Osteoblast (primary cell): ENCODE measurements at regions not wholly inside any gene's neighbourhood (a gene's known extent, or its start where the extent isn't known, plus 50 kb on each side); places are given as distances from the start of the nearest gene placed in this dataset.

Experiments
- DNase-seq: peaks from one replicate; pipeline ENCODE4 v3.0.0; 2011; ENCODE audit warnings: low spot score, mixed read lengths; ENCODE audit not compliant: insufficient read length; ENCODE audit errors: missing footprints
- H2AFZ ChIP-seq: 2 replicates; pipeline ENCODE4 v1.6.0; 2011; ENCODE audit warnings: mild to moderate bottlenecking, low read length
- H3K27ac ChIP-seq: 2 replicates; pipeline ENCODE4 v1.5.1; 2011; ENCODE audit warnings: mild to moderate bottlenecking, low read depth, low read length, moderate library complexity
- H3K27me3 ChIP-seq: 2 replicates; pipeline ENCODE4 v1.6.0; 2012; ENCODE audit warnings: mild to moderate bottlenecking, control low read depth, inconsistent platforms, low read length, moderate library complexity; ENCODE audit not compliant: insufficient read depth
- H3K36me3 ChIP-seq: 2 replicates; pipeline ENCODE4 v1.5.1; 2011; ENCODE audit warnings: mild to moderate bottlenecking, low read length, control low read depth, moderate library complexity; ENCODE audit not compliant: insufficient read depth
- H3K4me1 ChIP-seq: 2 replicates; pipeline ENCODE4 v1.5.1; 2011; ENCODE audit warnings: mild to moderate bottlenecking, low read length, control low read depth, moderate library complexity; ENCODE audit not compliant: insufficient read depth
- H3K4me2 ChIP-seq: 2 replicates; pipeline ENCODE4 v1.6.0; 2011; ENCODE audit warnings: mild to moderate bottlenecking, low read length; ENCODE audit not compliant: insufficient read depth
- H3K4me3 ChIP-seq: fragments of 200-600 bp; sonication (generic); 3 replicates; pipeline ENCODE4 v1.5.1; 2012; ENCODE audit warnings: mild to moderate bottlenecking, low read length, inconsistent platforms; ENCODE audit not compliant: insufficient read depth
- H3K79me2 ChIP-seq: 2 replicates; pipeline ENCODE4 v1.6.0; 2012; ENCODE audit warnings: mild to moderate bottlenecking, low read length, control low read depth, inconsistent platforms; ENCODE audit not compliant: insufficient read depth
- H3K9me3 ChIP-seq: 2 replicates; pipeline ENCODE4 v1.5.1; 2011; ENCODE audit warnings: low read depth, low read length, control low read depth
- H4K20me1 ChIP-seq: 2 replicates; pipeline ENCODE4 v1.6.0; 2012; ENCODE audit warnings: mild to moderate bottlenecking, low read length, control low read depth; ENCODE audit not compliant: insufficient read depth
- TF ChIP-seq, protein P1 (sequence below): IDR thresholded peaks from 2 replicates; pipeline ENCODE4 v1.5.1; 2011; ENCODE audit warnings: mild to moderate bottlenecking, low read depth, low read length, moderate library complexity; ENCODE audit errors: extremely low read depth

DNA sequence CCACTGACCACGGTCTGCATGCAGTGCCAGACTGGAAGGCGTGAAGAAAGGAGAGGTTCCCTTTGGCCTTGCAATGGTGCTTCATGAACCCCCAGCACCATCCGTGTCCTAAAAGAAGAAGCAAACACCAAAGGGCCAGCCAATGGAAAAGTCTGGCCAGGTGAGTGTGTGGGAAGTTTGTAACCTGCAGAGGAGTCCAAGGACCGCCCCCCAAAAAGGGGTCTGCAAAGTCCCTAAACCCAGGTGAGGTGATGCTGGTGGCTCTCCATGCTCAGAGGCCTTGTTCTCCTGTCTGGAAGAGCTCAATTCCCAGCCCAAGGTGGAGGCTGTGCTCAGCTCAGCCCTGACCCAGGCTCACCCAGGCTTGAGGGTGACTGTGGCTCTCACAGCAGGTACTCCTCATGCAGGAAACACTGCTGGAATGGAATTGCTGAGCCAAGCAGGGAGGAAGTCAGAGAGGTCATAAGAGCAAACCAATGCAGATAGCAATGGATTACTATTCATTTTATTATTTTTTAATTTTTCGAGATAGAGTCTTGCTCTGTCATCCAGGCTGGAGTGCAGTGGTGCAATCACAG is 52.4 kb upstream of the NANOS1 start:
- Histone ChIP-seq H2AFZ (no peak overlapping the region), H3K79me2 (no peaks in the 10 kb centered on the region), H3K4me1 (no peaks in the 10 kb centered on the region), H4K20me1 (no peaks in the 10 kb centered on the region), H3K4me2 (no peak overlapping the region), H3K27ac (no peak overlapping the region), H3K27me3 (peaks cover 6% of the 10 kb centered on the region), H3K9me3 (peaks cover 4% of the 10 kb centered on the region), H3K36me3 (no peaks in the 10 kb centered on the region), H3K4me3 (no peak overlapping the region)
- TF ChIP-seq, protein P1, sequence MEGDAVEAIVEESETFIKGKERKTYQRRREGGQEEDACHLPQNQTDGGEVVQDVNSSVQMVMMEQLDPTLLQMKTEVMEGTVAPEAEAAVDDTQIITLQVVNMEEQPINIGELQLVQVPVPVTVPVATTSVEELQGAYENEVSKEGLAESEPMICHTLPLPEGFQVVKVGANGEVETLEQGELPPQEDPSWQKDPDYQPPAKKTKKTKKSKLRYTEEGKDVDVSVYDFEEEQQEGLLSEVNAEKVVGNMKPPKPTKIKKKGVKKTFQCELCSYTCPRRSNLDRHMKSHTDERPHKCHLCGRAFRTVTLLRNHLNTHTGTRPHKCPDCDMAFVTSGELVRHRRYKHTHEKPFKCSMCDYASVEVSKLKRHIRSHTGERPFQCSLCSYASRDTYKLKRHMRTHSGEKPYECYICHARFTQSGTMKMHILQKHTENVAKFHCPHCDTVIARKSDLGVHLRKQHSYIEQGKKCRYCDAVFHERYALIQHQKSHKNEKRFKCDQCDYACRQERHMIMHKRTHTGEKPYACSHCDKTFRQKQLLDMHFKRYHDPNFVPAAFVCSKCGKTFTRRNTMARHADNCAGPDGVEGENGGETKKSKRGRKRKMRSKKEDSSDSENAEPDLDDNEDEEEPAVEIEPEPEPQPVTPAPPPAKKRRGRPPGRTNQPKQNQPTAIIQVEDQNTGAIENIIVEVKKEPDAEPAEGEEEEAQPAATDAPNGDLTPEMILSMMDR = no peak
- no peak for DNase-seq

DNA sequence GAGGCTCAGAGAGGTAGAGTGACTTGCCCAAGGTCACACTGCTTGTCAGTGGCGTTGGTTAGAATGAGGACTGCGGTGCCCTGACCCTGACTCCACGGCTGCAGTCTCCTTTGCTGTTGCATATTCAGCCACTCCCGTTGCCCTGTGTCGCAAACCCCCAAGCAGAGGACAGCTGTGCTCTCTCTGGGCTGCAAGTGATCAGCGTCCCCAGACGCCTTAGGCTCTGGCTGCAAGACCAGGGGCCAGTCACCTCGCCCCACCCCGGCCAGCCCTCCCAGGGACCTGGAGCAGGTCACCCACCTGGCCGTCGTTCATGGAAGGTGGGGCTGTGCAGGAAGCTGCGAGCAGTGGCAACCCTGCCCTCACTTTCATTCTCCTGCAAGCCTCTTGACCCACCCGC is 51.7 kb upstream of the NANOS1 start:
- no peak for DNase-seq
- H3K79me2 ChIP-seq = no peaks in the 10 kb centered on the region
- H3K4me1 ChIP-seq = no peaks in the 10 kb centered on the region
- H4K20me1 ChIP-seq = no peaks in the 10 kb centered on the region
- no peak overlapping the region for H3K27ac ChIP-seq
- peaks cover 6% of the 10 kb centered on the region for H3K27me3 ChIP-seq
- H3K4me3 ChIP-seq = no peak overlapping the region
- H2AFZ ChIP-seq = no peak overlapping the region
- H3K36me3 ChIP-seq = no peaks in the 10 kb centered on the region
- TF ChIP-seq, protein P1 = no peak
- peaks cover 4% of the 10 kb centered on the region for H3K9me3 ChIP-seq
- no peak overlapping the region for H3K4me2 ChIP-seq

DNA sequence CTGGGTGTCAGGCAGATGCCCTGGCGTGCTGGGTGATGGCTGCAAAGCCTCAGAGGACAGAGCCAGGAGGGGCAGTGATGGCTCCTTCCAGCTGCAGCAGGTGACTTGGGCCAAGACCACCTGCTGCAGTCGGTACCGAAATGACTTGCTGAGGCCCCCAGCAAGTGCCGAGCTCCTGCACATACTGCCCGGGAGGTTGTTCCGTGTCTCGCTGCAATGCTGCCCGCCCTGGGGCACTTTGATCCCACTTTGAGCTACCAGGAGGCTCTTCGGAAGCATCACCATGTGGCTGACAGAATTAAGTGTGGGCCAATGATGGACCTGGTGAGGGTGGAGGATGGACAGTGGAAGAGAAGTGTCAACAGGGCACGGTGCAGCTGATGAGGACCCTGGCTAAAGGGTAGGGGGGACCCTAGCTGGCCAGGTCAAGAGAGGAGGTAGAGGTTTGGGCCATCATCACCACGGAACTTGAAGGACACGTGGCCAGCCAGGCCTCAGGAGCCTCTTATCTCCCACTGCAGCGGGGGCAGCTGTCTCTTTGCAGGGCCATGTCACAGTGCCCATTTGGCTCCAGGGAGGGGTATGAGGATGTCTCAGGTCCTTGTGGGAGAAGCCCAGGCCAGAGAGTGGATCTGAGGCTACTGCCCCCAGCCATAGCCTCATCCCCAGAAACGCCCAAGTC is 51.1 kb upstream of the NANOS1 start:
- TF ChIP-seq, protein P1 = no peak
- no peaks in the 10 kb centered on the region for H3K79me2 ChIP-seq

DNA sequence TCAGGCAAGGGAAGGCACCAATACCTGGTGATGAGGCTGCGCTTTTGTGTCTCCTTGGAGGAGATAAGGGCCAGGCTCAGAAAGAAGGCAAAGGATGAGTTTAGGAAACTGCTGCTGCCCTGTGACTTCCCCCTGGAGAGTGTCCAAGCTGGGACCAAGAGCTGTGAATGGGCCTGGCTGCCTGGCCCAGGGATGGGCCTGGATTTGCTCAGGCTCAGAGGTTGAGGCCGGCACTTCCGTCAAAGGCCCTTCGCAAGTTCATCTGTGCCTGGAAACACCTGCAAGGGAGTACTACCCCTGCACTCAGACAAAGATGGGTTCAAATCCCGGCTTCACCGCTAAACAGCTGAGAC is 50.5 kb upstream of the NANOS1 start:
- Histone ChIP-seq H3K9me3 (no peaks in the 10 kb centered on the region), H3K79me2 (no peaks in the 10 kb centered on the region), H3K27me3 (peaks cover 6% of the 10 kb centered on the region), H3K27ac (no peak overlapping the region), H3K4me1 (no peaks in the 10 kb centered on the region), H2AFZ (no peak overlapping the region), H3K4me3 (no peak overlapping the region), H3K36me3 (no peaks in the 10 kb centered on the region), H3K4me2 (no peak overlapping the region), H4K20me1 (no peaks in the 10 kb centered on the region)
- no peak for DNase-seq
- TF ChIP-seq, protein P1 = no peak

More for the DNA sequence above, 51.1 kb upstream of the NANOS1 start:
- Histone ChIP-seq H3K27ac (no peak overlapping the region), H3K4me3 (no peak overlapping the region), H3K4me1 (no peaks in the 10 kb centered on the region), H3K36me3 (no peaks in the 10 kb centered on the region), H4K20me1 (no peaks in the 10 kb centered on the region), H3K9me3 (peaks cover 4% of the 10 kb centered on the region), H2AFZ (no peak overlapping the region), H3K27me3 (peaks cover 6% of the 10 kb centered on the region), H3K4me2 (no peak overlapping the region)
- no peak for DNase-seq
